ENCODE measurements at regions not wholly inside any gene's neighbourhood (a gene's known extent, or its start where the extent isn't known, plus 50 kb on each side); places are given as distances from the start of the nearest gene placed in this dataset.

DNA sequence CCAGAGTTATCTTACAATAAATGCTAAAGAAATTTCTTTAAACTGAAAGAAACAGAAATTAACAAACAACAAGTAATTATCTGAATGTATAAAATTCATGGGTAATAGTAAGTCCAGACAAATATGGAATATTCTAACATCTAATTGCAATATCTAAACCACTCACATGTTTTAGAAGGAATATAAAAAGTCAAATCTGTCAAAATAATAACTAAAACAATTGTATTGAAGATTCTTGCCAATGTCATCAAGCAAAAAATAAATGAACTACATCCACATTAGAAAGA lies 942.9 kb upstream of the PCDH20 start:
- Histone ChIP-seq H3K4me1 (ENCODE audit: control insufficient read depth, insufficient read depth, low read length) (no peaks in the 10 kb centered on the region), H3K9ac (ENCODE audit: control insufficient read depth, insufficient read depth, low read length) (no peak overlapping the region), H3K4me2 (ENCODE audit: control insufficient read depth, insufficient read depth) (no peak overlapping the region), H3K9me3 (replicated peaks; ENCODE audit: control insufficient read depth, insufficient read depth, low read length) (no peaks in the 10 kb centered on the region), H3K36me3 (ENCODE audit: control insufficient read depth in 2 of 2, insufficient read depth in 2 of 2, low read length in 1 of 2) (no peaks in the 10 kb centered on the region), H3K79me2 (ENCODE audit: control insufficient read depth, insufficient read depth, low read length) (no peaks in the 10 kb centered on the region), H2AFZ (ENCODE audit: control insufficient read depth, low read depth, low read length) (no peak overlapping the region), H4K20me1 (ENCODE audit: control insufficient read depth, insufficient read depth) (no peaks in the 10 kb centered on the region), H3K4me3 (no peak overlapping the region), H3K27me3 (replicated peaks in 1 of 2; ENCODE audit: control insufficient read depth in 2 of 2, insufficient read depth in 2 of 2, low read length in 1 of 2) (no peaks in the 10 kb centered on the region), H3K27ac (ENCODE audit: control insufficient read depth, insufficient read depth) (no peak overlapping the region)
- no TSS peak for BruUV-seq (replicated peaks)
- DNase-seq (ENCODE audit: low read depth, low spot score) (no peak), ATAC-seq (no peak), FAIRE-seq (no peak)
- RAD21 ChIA-PET (ENCODE audit: unreplicated experiment), result interaction anchor here (0.8 to 4.0 kb wide), 4 partner anchors 39 to 478 kb away, joined by 3 to 63 read pairs (median 6); no protein-coding TSS in a partner anchor
- POLR2A ChIA-PET, result no interaction called here
- CTCF ChIA-PET, result interaction anchor here (0.9 to 5.0 kb wide), 7 partner anchors 14 to 245 kb away, joined by 3 to 73 read pairs (median 5); no protein-coding TSS in a partner anchor
- intact Hi-C loops (cut with micrococcal nuclease; ENCODE audit: unreplicated experiment), result loop anchor here (1.0 to 2.0 kb wide), 4 partner anchors 38 to 477 kb away; no protein-coding TSS in a partner anchor
- in situ Hi-C loops (cut with MboI), result loop anchor here (25.0 kb wide), 1 partner anchor 471 kb away; no protein-coding TSS in a partner anchor
- SMC1A ChIA-PET (ENCODE audit: uncharacterized antibody, unreplicated experiment), result interaction anchor here (0.9 to 7.4 kb wide), 5 partner anchors 10 to 344 kb away, joined by 3 to 103 read pairs (median 4); no protein-coding TSS in a partner anchor
- TF ChIP-seq NFYA (IDR thresholded peaks at IDR 0.05; ENCODE audit: borderline replicate concordance, low read depth, low read length), result no peak
- TF ChIP-seq MXI1 (IDR thresholded peaks at IDR 0.05; ENCODE audit: low read depth, low read length), result no peak

DNA sequence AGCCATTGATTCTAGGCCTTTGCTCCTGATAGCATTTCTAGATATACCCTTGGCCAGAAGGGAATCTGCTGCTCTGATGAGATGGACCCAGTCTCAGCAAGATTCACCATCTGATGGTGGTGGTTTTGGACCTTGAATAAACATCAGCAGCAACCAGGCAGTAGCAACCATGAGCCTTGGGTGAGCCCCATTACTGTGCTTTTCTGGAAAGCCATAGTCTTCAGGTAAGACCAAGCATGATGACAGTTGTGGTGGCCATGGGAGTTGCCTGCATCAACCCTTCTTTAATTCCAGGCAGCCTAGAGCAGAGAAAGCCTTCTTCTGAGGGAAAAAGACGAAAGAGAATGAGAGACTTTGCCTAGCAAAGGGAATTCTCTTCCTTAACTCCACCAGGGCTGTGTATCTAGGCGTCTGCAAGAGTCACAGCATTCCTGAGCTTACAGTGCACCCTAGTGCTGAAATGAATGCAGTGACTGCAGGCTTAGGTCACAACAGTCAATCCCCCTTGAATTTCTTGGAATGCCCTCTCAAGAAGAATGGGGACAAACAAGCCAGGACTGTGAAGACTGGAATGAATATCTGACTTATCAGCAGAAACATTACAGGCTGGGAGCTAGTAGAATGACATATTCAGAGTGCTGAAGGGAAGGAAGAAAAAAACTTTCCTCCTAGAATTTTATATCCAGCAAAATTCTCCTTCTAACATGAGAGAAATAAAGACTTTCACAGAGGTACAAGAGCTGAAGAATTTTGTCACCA lies 942.4 kb upstream of the PCDH20 start:
- H3K27me3 ChIP-seq (replicated peaks in 1 of 2; ENCODE audit: control insufficient read depth in 2 of 2, insufficient read depth in 2 of 2, low read length in 1 of 2), result no peaks in the 10 kb centered on the region
- H4K20me1 ChIP-seq (ENCODE audit: control insufficient read depth, insufficient read depth), result no peaks in the 10 kb centered on the region
- WGBS (ENCODE audit: insufficient coverage, insufficient replicate concordance, low lambda C conversion rate, missing lambda C conversion rate), result 0% methylated on average over 2 of the region's 2 CpGs
- H3K4me3 ChIP-seq, result no peak overlapping the region
- no peak overlapping the region; the same call in 1 of the 2 replicates for H2AFZ ChIP-seq (ENCODE audit: control insufficient read depth, low read depth, low read length)
- no TSS peak for BruUV-seq (replicated peaks)
- H3K4me2 ChIP-seq (ENCODE audit: control insufficient read depth, insufficient read depth), result no peak overlapping the region
- DNase-seq (ENCODE audit: low read depth, low spot score), result peak; percentile 12
- no peak overlapping the region for H3K27ac ChIP-seq (ENCODE audit: control insufficient read depth, insufficient read depth)
- peak; percentile 97 for ATAC-seq
- H3K4me1 ChIP-seq (ENCODE audit: control insufficient read depth, insufficient read depth, low read length), result no peaks in the 10 kb centered on the region
- ChIA-PET SMC1A (ENCODE audit: uncharacterized antibody, unreplicated experiment) (interaction anchor here (0.6 to 7.4 kb wide), 6 partner anchors 10 to 343 kb away, joined by 3 to 103 read pairs (median 4); no protein-coding TSS in a partner anchor), POLR2A (no interaction called here), CTCF (interaction anchor here (0.9 to 5.0 kb wide), 12 partner anchors 10 to 477 kb away, joined by 3 to 73 read pairs (median 5); no protein-coding TSS in a partner anchor), RAD21 (ENCODE audit: unreplicated experiment) (interaction anchor here (0.8 to 4.0 kb wide), 7 partner anchors 11 to 477 kb away, joined by 3 to 63 read pairs (median 4); no protein-coding TSS in a partner anchor)
- intact Hi-C loops (cut with micrococcal nuclease; ENCODE audit: unreplicated experiment) (loop anchor here (1.0 to 2.0 kb wide), 4 partner anchors 38 to 477 kb away; no protein-coding TSS in a partner anchor), in situ Hi-C loops (cut with MboI) (loop anchor here (25.0 kb wide), 1 partner anchor 471 kb away; no protein-coding TSS in a partner anchor)
- peak; percentile 93 for FAIRE-seq
- no peaks in the 10 kb centered on the region for H3K9me3 ChIP-seq (replicated peaks; ENCODE audit: control insufficient read depth, insufficient read depth, low read length)
- no peaks in the 10 kb centered on the region for H3K36me3 ChIP-seq (ENCODE audit: control insufficient read depth in 2 of 2, insufficient read depth in 2 of 2, low read length in 1 of 2)
- H3K79me2 ChIP-seq (ENCODE audit: control insufficient read depth, insufficient read depth, low read length), result no peaks in the 10 kb centered on the region
- H3K9ac ChIP-seq (ENCODE audit: control insufficient read depth, insufficient read depth, low read length), result no peak overlapping the region
- no peak for TF ChIP-seq BCLAF1 (IDR thresholded peaks at IDR 0.05)
- TF ChIP-seq ESRRA (IDR thresholded peaks at IDR 0.05; ENCODE audit: low read length), result 0 out of 2 replicates have a peak, but pooled peaks have one; percentile 23
- TF ChIP-seq ZNF592 (IDR thresholded peaks at IDR 0.05), result no peak
- TF ChIP-seq SMAD1 (IDR thresholded peaks at IDR 0.05; ENCODE audit: low read depth, partially characterized antibody), result no peak
- no peak for TF ChIP-seq CEBPB (IDR thresholded peaks at IDR 0.05; ENCODE audit: borderline replicate concordance in 1 of 2, low read depth in 2 of 2, low read length in 2 of 2)
